ENCODE measurements at regions not wholly inside any gene's neighbourhood (a gene's known extent, or its start where the extent isn't known, plus 50 kb on each side); places are given as distances from the start of the nearest gene placed in this dataset.

DNA sequence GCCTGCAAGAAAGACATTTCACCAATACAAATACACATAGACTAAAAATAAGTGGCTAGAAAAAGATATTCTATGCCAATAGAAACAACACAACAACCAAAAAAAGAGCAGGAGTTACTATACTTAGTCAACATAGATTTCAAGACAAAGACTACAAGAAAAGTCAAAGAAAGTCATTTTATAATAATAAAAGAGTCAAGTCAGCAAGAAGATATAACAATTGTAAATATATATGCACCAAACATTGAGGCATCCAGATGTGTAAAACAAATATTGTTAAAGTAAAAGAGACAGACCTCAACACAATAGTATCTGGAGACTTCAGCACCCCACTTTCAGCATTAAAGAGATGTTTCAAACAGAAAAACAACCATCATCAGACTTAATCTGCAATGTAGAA is 104.6 kb downstream of the AMY1C start:
- no peaks in the 10 kb centered on the region for H3K36me3 ChIP-seq
- no peaks in the 10 kb centered on the region for H3K9me3 ChIP-seq (replicated peaks in 1 of 11)
- no peak overlapping the region for H3K4me3 ChIP-seq

DNA sequence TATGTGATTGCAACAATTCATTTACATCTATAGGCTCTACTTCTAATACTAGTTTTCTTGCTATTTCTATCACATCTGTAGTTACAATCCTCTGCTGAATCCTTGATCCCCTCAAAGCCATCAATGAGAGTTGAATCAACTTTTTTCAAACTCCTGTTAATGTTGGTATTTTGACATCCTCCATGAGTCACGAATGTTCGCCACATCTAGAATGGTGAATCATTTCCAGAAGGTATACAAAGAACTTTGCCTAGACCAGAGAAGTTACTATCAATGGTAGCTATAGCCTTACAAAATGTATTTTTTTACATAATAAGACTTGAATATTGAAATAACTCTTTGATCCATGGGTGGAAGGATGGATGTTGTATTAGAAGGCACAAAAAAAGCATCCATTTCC is 110.0 kb downstream of the AMY1C start:
- Histone ChIP-seq H3K4me3 (no peak overlapping the region), H4K20me1 (no peaks in the 10 kb centered on the region), H3K4me2 (no peak overlapping the region), H3K27ac (no peak overlapping the region), H3K27me3 (no peaks in the 10 kb centered on the region), H3K4me1 (no peaks in the 10 kb centered on the region), H3K9me3 (replicated peaks in 1 of 11) (no peaks in the 10 kb centered on the region), H3K36me3 (no peaks in the 10 kb centered on the region), H3K9ac (no peak overlapping the region)
- no peak for TF ChIP-seq Cebpa-rat (IDR thresholded peaks at IDR 0.05)

More for the DNA sequence above, 104.6 kb downstream of the AMY1C start:
- Histone ChIP-seq H3K4me1 (no peaks in the 10 kb centered on the region), H3K27me3 (no peaks in the 10 kb centered on the region), H3K27ac (no peak overlapping the region), H4K20me1 (no peaks in the 10 kb centered on the region), H3K4me2 (no peak overlapping the region), H3K9ac (no peak overlapping the region)
- TF ChIP-seq Cebpa-rat (IDR thresholded peaks at IDR 0.05): no peak

DNA sequence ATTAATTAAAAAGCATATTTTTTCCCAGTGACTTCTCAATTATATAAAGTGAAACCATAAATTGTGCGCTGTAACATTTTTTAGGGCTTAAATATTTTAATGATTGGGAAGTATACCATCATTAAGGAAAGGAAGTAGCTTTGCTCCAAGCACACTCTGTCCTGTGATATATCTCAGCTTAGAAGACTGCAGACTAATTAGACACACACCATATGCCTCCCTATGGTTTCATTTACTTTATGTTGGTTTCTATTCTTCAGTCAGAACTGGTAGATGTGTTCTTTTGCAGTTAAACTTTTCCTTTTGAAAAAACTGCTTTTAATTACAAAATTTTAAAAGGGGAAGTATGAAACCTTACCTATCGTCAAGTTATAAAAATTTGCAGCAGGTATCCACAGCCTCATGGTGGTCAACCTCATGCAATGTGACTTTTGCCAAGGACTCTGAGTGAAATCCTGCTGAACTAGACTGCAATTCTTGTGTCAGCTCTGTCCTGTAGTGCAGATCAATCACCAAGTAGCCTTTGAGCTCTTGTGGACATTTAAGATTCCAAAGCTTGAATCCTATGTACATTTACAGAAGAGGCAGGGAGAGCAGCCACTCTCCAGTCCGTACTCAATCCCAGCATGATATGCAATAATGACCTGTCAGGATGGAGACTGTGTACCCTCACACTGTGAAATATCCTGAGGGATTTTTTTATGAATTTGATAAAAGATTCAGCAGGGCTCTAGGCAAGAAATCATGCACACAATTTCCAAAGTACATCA is 149.1 kb downstream of the AMY1C start:
- H3K27me3 ChIP-seq: no peaks in the 10 kb centered on the region
- H3K36me3 ChIP-seq: no peaks in the 10 kb centered on the region
- no peaks in the 10 kb centered on the region for H4K20me1 ChIP-seq
- H3K27ac ChIP-seq: no peak overlapping the region
- no peak overlapping the region for H3K4me2 ChIP-seq
- H3K4me3 ChIP-seq: no peak overlapping the region
- TF ChIP-seq Cebpa-rat (IDR thresholded peaks at IDR 0.05): no peak
- H3K4me1 ChIP-seq: no peaks in the 10 kb centered on the region
- no peak overlapping the region for H3K9ac ChIP-seq
- H3K9me3 ChIP-seq (replicated peaks in 1 of 11): no peaks in the 10 kb centered on the region

DNA sequence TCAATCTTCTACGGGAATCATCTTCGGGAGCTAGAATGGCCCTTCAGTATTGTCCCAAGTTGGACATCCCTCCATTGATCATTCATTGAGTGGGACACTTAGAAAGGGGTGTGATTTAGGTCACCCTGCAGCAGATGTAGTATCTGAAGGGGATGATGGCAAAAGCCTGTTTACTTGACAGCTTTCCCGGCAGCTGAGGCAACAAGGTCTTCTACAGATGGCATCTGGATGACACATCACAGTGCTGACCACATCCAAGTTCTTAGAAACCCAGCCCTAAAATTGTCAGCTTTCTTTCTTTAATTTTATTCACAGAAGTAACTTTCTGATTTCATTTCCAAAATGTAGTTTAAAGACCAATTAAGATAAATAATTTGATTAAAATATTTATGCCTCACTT is 150.3 kb downstream of the AMY1C start:
- TF ChIP-seq Cebpa-rat (IDR thresholded peaks at IDR 0.05): no peak
- H3K4me3 ChIP-seq: no peak overlapping the region
- H3K4me2 ChIP-seq: no peak overlapping the region
- H4K20me1 ChIP-seq: no peaks in the 10 kb centered on the region
- no peaks in the 10 kb centered on the region for H3K36me3 ChIP-seq
- no peak overlapping the region for H3K9ac ChIP-seq
- no peaks in the 10 kb centered on the region for H3K9me3 ChIP-seq (replicated peaks in 1 of 11)
- H3K4me1 ChIP-seq: no peaks in the 10 kb centered on the region
- no peaks in the 10 kb centered on the region for H3K27me3 ChIP-seq
- no peak overlapping the region for H3K27ac ChIP-seq

DNA sequence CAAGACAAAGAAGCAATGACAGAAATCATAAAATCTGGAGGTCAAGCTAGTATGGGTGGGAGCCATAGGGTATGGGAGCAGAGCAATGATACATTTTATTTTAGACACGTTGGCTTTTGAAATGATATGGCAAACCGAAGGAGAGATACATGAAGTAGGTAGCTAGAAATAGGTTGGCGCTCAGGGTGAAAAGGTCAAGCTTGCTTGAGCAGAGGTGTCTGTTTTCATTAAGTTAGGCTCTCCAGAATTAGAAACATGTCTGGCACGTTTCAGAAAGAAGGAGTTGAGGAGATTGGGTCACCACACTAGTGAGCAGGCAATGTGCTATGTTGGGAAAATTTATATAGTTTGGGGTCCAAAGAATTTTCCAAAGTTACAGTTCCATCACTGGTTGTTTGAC is 151.4 kb downstream of the AMY1C start:
- H3K4me3 ChIP-seq: no peak overlapping the region
- no peaks in the 10 kb centered on the region for H3K9me3 ChIP-seq (replicated peaks in 1 of 11)
- H3K4me2 ChIP-seq: no peak overlapping the region
- no peak for TF ChIP-seq Cebpa-rat (IDR thresholded peaks at IDR 0.05)
- H3K9ac ChIP-seq: no peak overlapping the region
- no peaks in the 10 kb centered on the region for H3K36me3 ChIP-seq
- no peaks in the 10 kb centered on the region for H4K20me1 ChIP-seq
- no peaks in the 10 kb centered on the region for H3K4me1 ChIP-seq
- no peaks in the 10 kb centered on the region for H3K27me3 ChIP-seq
- H3K27ac ChIP-seq: no peak overlapping the region

DNA sequence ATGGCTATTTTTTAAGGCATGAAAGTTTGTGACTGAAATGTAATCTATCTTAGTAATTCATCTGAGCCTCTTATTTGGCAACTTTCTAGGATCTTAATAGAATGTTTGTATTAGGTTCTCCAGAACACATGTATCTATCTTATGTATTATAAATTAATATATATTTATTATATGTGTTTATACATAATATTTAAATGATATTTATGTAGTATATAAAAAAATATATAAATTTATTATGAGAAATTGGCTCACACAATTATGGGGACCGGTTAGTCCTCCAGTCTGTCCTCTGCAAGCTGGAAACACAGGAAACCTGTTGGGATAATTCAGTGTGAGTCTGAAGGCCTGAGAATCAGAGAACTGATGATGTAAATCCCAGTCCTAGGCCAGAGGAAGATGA is 155.7 kb downstream of the AMY1C start:
- Histone ChIP-seq H3K27ac (no peak overlapping the region), H3K4me1 (peaks cover 0 to 6% (median 5%) of the 10 kb centered on the region in 10 experiments; a peak in 6 of 20 replicates), H3K9me3 (replicated peaks in 1 of 11) (no peaks in the 10 kb centered on the region), H4K20me1 (no peaks in the 10 kb centered on the region), H3K27me3 (no peaks in the 10 kb centered on the region), H3K36me3 (no peaks in the 10 kb centered on the region), H3K4me3 (no peak overlapping the region), H3K4me2 (no peak overlapping the region), H3K9ac (no peak overlapping the region)
- TF ChIP-seq Cebpa-rat (IDR thresholded peaks at IDR 0.05): no peak

DNA sequence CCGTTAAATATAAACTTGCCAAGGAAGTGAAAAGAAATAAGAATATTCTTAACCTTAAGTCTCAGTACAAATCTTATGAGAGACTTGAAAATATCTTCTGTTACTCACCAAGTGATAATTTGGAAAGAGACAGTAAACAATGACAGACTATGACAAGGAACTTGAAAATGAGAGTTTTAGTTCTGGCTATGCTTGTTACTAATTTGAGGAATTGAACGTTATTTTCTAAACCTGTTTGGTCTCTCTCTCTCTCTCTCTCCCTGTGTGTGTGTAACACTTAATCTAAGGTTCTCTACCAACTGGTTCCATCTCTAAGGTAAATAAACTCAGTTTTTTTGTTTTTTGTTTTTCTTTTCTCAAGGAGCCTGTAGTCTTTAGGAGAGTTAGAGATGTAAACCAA is 161.8 kb downstream of the AMY1C start:
- H4K20me1 ChIP-seq: no peaks in the 10 kb centered on the region
- no peaks in the 10 kb centered on the region for H3K36me3 ChIP-seq
- H3K27me3 ChIP-seq: no peaks in the 10 kb centered on the region
- H3K4me2 ChIP-seq: no peak overlapping the region
- H3K4me3 ChIP-seq: no peak overlapping the region
- H3K9ac ChIP-seq: no peak overlapping the region
- H3K27ac ChIP-seq: no peak overlapping the region
- H3K4me1 ChIP-seq: peaks cover 0 to 6% (median 5%) of the 10 kb centered on the region in 10 experiments; a peak in 6 of 20 replicates
- no peak for TF ChIP-seq Cebpa-rat (IDR thresholded peaks at IDR 0.05)
- H3K9me3 ChIP-seq (replicated peaks in 1 of 11): no peaks in the 10 kb centered on the region

DNA sequence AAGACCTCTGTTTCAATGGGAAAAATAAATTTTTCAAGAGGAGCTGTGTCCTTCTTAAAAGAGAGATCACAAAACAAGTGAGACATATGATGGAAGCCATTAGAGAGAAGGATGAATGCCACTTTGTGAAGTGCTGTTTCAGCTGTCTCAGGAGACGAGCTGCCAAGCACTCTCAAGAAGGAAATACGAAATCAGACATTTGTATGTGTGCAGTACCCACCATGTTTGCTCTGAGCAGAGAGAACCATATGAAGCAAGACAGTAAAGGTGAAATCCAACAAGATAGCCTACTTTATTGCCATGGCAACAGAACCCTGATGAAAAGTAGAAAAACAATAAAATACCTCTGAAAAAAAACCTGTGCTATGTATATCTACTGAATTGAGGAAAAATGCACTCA is 168.1 kb downstream of the AMY1C start:
- Histone ChIP-seq H4K20me1 (no peaks in the 10 kb centered on the region), H3K4me1 (no peaks in the 10 kb centered on the region), H3K36me3 (no peaks in the 10 kb centered on the region), H3K27me3 (no peaks in the 10 kb centered on the region), H3K9ac (no peak overlapping the region), H3K27ac (no peak overlapping the region), H3K4me2 (no peak overlapping the region), H3K9me3 (replicated peaks in 1 of 11) (no peaks in the 10 kb centered on the region), H3K4me3 (no peak overlapping the region)
- TF ChIP-seq Cebpa-rat (IDR thresholded peaks at IDR 0.05): no peak

DNA sequence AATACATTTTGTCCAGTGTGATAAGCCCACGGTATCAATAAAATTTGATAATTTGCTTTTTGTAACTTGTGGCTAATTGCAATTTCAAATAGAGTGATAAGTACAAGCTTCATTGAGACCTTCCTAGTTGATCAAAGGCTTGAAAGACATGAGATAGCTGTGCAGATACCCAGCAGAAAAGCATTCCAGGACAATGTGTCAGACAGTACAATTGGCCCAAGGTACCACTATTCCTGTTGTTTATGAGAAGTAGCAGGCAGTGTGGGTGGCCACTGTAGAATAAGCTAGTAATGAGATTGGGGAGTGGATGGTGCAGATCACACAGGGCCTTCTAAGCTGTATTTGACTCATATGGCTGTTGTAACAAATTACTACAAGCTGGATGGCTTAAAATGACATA is 182.2 kb downstream of the AMY1C start:
- Histone ChIP-seq H3K9me3 (replicated peaks in 1 of 11) (no peaks in the 10 kb centered on the region), H3K27me3 (no peaks in the 10 kb centered on the region), H4K20me1 (no peaks in the 10 kb centered on the region), H3K27ac (no peak overlapping the region), H3K36me3 (no peaks in the 10 kb centered on the region), H3K4me1 (no peaks in the 10 kb centered on the region), H3K4me3 (no peak overlapping the region), H3K4me2 (no peak overlapping the region), H3K9ac (no peak overlapping the region)
- no peak for TF ChIP-seq Cebpa-rat (IDR thresholded peaks at IDR 0.05)

DNA sequence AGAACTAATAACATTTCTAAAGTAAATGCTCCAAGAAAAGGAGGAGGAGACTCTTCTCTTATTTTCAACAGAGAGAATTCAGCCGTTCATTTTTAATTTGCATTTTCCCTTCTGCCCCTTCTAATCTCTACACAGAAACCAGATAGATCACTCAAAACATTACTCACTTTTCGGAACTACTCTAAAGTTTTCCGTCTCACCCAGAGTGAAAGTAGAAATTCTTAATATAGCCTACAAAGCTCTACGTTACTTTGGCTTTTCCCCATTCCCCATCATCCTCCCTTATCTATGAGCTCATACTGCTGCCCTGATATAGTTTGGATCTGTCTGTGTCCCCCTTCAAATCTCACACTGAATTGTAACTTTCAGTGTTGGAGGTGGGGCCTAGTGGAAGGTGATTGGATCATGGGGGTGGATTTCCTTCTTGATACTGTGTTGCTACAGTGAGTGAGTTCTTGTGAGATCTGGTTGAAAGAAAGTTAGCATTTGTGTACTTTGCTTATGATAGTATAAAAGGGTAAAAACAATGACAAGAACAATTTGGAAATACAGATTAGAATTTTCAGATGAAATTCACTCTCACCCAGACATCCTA is 188.2 kb downstream of the AMY1C start:
- H3K27me3 ChIP-seq: no peaks in the 10 kb centered on the region
- no peak overlapping the region for H3K27ac ChIP-seq
- no peaks in the 10 kb centered on the region for H4K20me1 ChIP-seq
- H3K9me3 ChIP-seq (replicated peaks in 1 of 11): no peaks in the 10 kb centered on the region
- no peak overlapping the region for H3K9ac ChIP-seq
- H3K36me3 ChIP-seq: no peaks in the 10 kb centered on the region
- H3K4me2 ChIP-seq: no peak overlapping the region
- no peaks in the 10 kb centered on the region for H3K4me1 ChIP-seq
- no peak overlapping the region for H3K4me3 ChIP-seq
- no peak for TF ChIP-seq Cebpa-rat (IDR thresholded peaks at IDR 0.05)
